NCI-H2107 treated with DMSO at 0.1 percent for 48 hours (cell line): ENCODE measurements at regions not wholly inside any gene's neighbourhood (a gene's known extent, or its start where the extent isn't known, plus 50 kb on each side); places are given as distances from the start of the nearest gene placed in this dataset.
"Not testable (repeated sequence)": the region's sequence is repeated elsewhere in the genome, so short reads cannot be mapped to it uniquely, and the experiment has no call there.

Experiments
- DNase-seq: peaks from one replicate; lab custom pipeline; 2025; ENCODE audit not compliant: unreplicated experiment; lab: John Stamatoyannopoulos, UW

- no peak for DNase-seq
Measured at GRCh38 chr6:139887275-139887674, 512.8 kb upstream of the CITED2 start.

DNA sequence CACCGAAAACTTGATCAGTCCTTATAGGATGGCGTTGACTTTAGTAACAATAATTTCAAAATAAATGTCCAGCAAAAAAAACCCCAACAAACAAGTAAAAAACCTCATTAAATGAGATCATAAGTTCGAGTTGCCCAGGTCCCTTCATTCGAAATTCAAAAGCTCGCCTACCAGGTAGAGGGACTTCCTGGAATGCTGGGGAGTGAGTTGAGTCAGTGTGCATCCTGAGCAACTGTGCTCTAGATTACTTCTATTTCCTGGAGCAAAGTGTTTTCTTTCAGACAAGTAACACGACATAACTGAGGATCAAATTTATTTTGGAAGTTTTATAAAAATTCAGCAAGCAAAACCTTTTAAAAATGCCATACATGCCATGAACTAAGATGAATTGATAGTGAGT lies 511.9 kb upstream of the CITED2 start:
- no peak for DNase-seq

- DNase-seq, result no peak
Measured at GRCh38 chr6:139885909-139886308, 511.5 kb upstream of the CITED2 start.

DNA sequence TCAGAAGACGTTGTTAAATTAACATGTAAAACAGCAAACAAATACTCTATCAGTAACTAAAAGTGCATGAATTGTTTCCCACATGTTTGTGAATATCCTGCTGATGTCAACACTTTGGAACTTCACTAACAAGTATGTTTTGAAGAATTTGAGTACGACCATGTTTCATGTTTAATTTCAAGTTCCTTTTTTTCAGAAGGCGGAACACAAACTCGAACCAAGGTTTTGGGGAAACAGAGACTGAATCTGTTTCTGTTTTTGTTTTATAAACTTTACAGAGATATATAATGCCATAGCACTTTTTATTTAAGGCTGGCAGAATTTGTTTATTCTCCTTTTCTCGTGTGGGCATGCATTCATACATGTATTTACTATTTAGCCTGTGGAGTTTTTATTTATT lies 509.3 kb upstream of the CITED2 start:
- no peak for DNase-seq

DNA sequence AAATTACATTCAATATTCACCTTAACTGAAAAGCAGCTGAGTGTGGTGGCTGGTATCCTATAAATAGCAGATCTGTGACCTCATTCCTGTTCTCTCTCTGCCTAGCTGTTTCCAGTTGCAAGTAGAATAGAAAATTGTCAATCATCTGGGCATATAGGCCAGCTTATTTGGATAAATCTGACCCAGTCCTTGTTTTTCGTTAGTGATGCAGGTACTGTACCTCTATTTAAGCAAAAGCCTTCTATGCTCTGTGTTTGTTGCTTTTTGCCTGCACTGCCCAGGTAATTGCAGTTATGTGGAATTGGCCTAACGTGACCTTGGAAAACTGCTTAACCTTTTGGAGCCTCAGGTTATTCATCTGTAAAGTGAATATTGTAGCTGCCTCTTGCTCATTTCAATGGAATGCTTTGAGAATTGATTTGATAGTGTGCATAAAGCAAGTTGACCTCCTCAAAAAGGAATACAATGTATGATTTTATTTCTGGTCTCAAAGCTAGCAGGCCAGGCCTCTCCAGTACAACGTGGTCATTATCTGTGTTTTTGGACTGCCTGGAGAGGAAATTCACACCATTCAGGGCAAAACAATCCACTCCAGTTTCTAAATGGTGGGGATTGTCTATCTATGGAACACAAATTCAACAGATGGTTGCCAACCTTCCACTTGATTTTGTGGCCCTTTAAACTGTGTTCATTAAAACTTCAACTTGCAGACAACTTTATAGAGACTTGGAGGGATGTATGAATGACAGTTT lies 508.7 kb upstream of the CITED2 start:
- peak; percentile 3 for DNase-seq

- DNase-seq, result no peak
Measured at GRCh38 chr6:139882234-139882633, 507.8 kb upstream of the CITED2 start.

GRCh38 chr6:139881728-139882211 lies 507.3 kb upstream of the CITED2 start:
- peak; percentile 23 for DNase-seq

DNA sequence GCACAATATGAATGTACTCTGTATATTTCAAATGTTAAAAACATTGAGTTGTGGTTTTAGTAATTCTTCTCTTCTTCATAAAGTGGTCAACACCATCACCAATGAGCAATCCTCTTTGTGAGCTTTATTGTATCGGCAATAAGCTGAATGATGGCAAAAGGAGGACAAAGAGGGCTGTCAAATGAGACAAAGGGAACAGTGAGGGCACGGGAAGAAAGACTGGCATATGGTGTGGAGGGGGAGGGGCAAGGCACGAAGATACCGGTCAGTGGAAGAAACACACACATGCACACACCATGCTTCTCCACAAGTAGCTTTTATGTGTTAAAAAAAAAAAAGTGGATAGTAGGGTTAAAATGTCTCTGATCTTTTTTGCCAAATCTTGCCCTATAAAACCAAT lies 506.8 kb upstream of the CITED2 start:
- DNase-seq, result peak; percentile 17

DNA sequence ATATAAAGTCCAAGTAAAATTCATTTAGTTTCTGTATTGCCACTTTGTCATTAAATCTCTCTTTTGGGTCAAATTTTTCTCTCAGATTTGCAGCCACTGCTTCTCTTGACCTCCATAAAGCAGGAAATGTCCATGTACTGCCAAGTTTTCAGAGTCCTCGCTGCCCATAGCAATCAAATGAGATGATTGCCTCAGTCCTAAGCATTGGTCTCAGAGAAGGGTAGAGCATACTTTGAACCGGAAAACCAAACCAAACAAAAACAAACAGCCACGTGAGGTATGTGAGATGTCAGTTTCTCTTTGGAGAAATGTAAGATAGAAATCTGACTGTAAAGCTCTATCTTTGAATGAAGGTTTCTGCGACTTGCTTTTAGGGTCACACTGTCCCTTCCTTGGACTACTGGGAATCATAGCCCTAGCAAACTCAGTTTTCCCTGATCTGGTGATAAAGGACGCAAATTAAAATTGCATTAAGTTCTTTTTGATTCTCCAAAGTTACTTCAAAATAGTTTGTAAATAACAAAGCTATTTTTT lies 505.4 kb upstream of the CITED2 start:
- DNase-seq, result no peak

- not testable (repeated sequence) for DNase-seq
Measured at GRCh38 chr6:139879241-139879640, 504.8 kb upstream of the CITED2 start.

GRCh38 chr6:139877828-139878405 lies 503.5 kb upstream of the CITED2 start:
- no peak for DNase-seq

- no peak for DNase-seq
Measured at GRCh38 chr6:139872665-139873064, 498.2 kb upstream of the CITED2 start.

DNA sequence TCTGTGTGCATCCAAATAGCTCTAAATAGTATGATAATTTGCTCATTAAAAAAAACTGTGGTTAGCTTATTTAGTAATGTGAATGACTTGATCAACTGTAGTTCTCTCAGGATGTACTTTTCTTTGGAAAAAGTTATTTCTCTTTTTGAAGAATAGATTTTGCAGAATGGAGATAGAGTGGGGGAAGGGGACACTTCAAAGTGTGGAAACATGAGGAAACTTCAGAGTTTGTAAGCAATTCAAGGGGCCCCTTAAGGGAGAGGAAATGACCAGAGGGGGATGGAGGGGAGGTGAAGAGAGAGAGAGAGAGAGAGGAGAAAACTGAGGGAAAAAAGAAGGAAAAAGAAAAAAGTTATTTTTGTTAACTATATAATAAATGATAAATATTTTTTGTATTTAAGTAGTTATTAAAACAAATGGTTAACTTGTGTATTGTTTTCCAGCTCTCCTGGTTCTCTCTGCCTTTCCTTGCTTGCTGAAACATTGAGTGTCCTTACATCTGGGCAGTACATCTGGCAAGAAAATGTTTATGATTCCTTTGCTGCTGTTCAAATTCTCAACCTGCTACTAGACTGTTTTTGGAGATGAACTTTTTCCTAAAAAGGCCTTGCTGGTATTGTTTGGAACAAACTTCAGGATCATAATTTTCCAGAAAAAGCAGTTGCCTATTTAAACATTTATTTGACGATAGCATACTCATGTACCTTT lies 497.5 kb upstream of the CITED2 start:
- no peak for DNase-seq

DNA sequence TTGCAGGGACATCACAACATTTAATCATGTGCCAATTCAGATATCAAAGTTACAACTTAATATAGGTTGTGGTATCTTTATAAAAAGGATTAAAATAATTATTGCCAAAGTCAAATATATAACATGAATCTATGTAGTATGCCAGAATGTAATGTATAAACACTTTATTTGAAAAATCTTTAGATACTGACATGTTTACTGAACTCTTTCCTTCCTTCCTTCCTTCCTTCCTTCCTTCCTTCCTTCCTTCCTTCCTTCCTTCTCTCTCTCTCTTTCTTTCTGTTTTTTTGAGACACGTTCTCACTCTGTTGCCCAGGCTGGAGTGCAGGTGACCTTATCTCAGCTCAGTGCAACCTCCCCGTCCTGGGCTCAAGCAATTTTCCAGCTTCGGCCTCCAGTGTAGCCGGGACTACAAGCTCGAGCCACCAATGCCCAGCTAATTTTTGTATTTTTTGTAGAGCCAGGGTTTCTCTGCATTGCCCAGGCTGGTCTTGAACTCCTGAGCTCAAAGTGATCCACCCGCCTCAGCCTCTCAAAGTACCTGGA lies 496.8 kb upstream of the CITED2 start:
- DNase-seq, result no peak

DNA sequence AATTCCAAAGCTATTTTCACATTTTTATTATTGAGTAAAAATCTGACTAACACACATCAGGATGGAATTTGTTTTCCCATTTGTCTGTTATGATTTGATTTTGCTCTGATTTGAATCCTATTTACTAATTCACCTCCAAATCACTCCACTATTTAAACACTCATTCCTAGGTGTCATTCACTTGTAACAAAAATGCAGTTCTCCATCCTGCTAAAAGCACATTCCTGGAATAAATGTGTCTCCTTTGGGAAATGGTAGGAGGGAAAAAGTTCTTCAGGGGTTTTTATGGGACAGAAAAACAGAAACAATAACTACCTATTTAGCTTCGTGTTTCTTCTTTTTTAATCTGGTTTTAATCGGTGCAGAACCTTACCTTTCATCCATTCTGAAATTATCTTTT lies 494.1 kb upstream of the CITED2 start:
- DNase-seq, result no peak

- no peak for DNase-seq
Measured at GRCh38 chr6:139863964-139864363, 489.5 kb upstream of the CITED2 start.

DNA sequence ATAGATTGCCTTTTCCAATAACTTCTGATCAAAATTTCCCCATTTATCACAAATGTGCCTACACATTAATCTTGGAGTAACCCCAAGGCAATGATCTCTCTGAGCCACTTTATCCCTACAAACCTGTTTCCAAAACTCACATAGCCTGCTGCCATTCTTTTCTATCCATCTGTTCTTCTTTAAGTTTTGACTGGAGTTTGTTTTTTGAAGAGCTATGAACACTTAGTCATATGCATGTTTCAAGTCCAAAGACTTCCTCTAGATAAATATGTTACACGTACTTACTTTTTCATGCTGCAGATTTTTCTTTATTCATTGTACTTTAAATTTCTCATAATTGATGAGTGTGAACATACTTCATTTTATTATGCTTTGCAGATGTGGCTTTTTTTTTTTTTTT lies 488.9 kb upstream of the CITED2 start:
- no peak for DNase-seq

DNA sequence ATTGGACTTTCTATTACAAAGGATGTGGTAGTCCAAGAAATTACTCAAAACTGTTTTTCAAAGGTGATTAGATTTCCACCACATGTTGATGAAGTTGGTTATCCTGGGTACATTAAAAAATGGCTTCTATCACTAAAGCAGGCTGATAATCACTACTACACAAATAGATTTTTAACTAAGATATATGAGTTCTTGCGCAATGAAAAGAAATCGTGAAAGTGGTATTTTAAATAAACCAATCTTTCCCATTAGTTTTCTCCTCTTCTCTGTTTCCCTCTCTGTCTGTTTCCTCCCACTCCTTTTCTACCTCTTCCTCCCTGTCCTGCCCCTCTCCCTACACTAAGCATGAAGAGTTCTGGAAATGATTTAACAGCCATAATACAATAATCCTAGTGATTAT lies 487.9 kb upstream of the CITED2 start:
- no peak for DNase-seq

GRCh38 chr6:139860203-139860602 lies 485.8 kb upstream of the CITED2 start:
- DNase-seq, result no peak

DNA sequence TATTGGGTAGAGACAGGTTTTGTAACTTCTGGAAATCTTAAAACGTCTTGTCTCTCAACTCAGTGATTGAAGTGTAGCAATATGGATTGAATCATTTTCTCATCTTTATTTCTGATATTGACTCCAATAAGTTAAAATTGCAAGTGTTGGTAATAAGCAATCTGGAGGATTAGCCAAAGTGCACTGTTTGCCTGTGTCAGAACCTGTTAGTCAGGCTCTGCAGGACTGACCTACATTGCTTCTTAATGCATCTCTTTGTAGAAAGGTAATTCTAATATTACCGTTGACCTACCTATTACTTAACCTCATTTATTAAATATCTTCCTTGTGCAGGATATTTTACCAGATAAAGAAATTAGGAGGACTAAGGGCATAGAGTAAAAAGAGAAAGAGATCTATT lies 484.0 kb upstream of the CITED2 start:
- no peak for DNase-seq

DNA sequence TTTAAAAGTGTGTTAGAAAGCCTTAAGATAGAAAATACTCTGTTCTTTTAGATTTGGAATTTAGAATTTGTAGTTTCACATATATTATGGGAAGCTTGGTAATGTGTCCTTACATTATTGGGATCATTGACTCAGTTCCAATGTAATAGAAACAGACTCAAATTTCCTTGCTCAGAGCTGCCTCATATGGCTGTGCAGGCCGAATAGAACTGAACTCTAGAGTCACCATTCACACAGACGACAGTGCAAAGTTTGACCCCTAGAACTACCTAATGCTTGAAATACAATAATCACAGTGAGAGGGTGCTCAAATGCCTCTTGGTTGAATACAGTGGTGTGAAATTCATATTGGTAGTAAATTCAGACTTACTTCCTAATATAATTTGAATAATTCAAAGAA lies 482.7 kb upstream of the CITED2 start:
- no peak for DNase-seq

- no peak for DNase-seq
Measured at GRCh38 chr6:139856562-139856961, 482.1 kb upstream of the CITED2 start.
